ENCODE measurements at regions not wholly inside any gene's neighbourhood (a gene's known extent, or its start where the extent isn't known, plus 50 kb on each side); places are given as distances from the start of the nearest gene placed in this dataset.

DNA sequence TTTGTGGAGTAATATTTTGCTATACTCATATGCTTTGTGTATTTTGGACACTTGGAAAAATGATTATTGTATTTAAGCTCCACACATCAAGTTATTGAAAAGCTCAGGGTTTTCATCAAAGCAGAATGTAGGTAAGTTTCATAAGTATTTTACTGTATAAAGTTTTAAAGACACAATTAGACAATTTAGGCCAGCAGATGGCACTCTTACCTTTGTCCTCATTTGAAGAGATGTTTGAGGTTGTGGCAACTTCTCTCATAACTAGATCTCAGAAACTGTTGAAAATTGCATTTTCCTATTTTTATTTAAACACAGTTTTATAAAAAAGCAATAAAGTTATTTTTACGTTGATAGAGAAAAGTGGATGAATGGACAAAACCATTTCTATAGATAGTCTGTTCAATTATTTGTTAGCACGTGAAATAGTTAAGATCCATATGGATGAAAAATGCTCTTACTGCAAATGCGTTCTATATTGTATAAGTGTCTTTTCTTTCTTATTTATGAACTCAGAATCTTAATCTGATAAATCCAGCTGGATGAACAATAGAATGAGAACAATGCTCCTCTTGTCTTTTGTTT, 300.0 kb downstream of the AEBP2 start (continued):
- TF ChIP-seq, protein P1, sequence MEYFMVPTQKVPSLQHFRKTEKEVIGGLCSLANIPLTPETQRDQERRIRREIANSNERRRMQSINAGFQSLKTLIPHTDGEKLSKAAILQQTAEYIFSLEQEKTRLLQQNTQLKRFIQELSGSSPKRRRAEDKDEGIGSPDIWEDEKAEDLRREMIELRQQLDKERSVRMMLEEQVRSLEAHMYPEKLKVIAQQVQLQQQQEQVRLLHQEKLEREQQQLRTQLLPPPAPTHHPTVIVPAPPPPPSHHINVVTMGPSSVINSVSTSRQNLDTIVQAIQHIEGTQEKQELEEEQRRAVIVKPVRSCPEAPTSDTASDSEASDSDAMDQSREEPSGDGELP (CRISPR knock-in tag; IDR thresholded peaks at IDR 0.05; ENCODE audit: borderline replicate concordance): no peak
- TF ChIP-seq E2F3 (CRISPR knock-in tag; IDR thresholded peaks at IDR 0.05): no peak

DNA sequence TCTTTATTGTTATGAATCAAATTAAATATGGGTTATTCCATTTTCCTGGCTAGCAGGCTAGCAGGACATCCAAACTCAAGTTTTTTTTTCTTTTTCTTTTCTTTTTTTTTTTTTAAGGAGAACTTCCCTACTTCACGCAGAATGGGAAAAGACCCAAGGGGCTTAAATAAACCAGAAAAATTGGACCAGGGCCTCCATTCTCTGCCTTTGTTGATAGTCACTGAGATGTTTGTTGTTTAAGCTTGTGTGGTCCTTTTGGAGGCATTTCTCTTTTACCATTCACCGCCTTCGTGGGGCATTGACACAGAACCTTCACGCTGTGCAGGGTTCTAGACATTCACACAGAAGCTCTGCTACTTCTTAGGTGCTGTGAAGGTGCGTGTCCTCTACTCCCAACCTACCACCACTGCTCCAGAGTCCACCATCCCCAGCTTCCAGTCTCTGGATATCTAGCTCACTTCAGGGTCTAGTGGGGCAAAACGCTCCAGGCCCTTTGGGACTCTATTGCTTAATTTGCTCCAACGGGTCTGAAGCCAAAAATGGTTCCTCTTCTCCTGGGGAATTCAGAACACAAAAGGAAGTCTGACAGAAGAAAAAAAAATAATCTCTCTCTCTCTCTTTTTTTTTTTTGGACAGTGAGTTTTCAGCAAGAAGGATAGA, 301.3 kb downstream of the AEBP2 start:
- Histone ChIP-seq H3K9ac (ENCODE audit: insufficient read depth in 1 of 2, low read depth in 2 of 2, low read length in 2 of 2) (no peak overlapping the region), H3K36me3 (ENCODE audit: control insufficient read depth, insufficient read depth, low read length) (no peaks in the 10 kb centered on the region), H3K9me3 (replicated peaks; ENCODE audit: control insufficient read depth, insufficient read depth, low read depth, low read length) (no peaks in the 10 kb centered on the region), H3K27me3 (ENCODE audit: control insufficient read depth in 2 of 2, insufficient read depth in 2 of 2, low read length in 2 of 2) (no peaks in the 10 kb centered on the region), H3K4me1 (replicated peaks in 1 of 2; ENCODE audit: control insufficient read depth in 2 of 2, insufficient read depth in 2 of 2, low read length in 2 of 2) (no peaks in the 10 kb centered on the region), H3K4me2 (ENCODE audit: insufficient read depth, low read length) (no peak overlapping the region), H4K20me1 (replicated peaks; ENCODE audit: control insufficient read depth, insufficient read depth, low read length) (no peaks in the 10 kb centered on the region), H3K9me1 (ENCODE audit: control insufficient read depth, insufficient read depth, low read length) (no peaks in the 10 kb centered on the region), H2AFZ (ENCODE audit: low read depth, low read length) (no peak overlapping the region), H3K4me3 (no peak overlapping the region), H3K27ac (ENCODE audit: extremely low read depth, low read depth, low read length) (no peak overlapping the region), H3K79me2 (ENCODE audit: control insufficient read depth, insufficient read depth, low read length) (no peaks in the 10 kb centered on the region)
- FAIRE-seq: no peak
- intact Hi-C loops (cut with micrococcal nuclease) (no loop called here), in situ Hi-C loops (cut with MboI) (no loop called here)
- POLR2A ChIA-PET: interaction anchor here (0.6 kb wide), 1 partner anchor 847 kb away, joined by 3 read pairs; no protein-coding TSS in a partner anchor
- 0% methylated on average over 5 of the region's 7 CpGs for whole genome bisulfite sequencing (ENCODE audit: insufficient coverage, low coverage, missing lambda C conversion rate)
- BruUV-seq (replicated peaks): no TSS peak
- ATAC-seq: no peak
- CTCF ChIA-PET (ENCODE audit: low intra/inter-chr PET ratio): no interaction called here
- no peak for DNase-seq (ENCODE audit: extremely low read depth in 1 of 4, low spot score in 3 of 4)
- TF ChIP-seq, protein P2, sequence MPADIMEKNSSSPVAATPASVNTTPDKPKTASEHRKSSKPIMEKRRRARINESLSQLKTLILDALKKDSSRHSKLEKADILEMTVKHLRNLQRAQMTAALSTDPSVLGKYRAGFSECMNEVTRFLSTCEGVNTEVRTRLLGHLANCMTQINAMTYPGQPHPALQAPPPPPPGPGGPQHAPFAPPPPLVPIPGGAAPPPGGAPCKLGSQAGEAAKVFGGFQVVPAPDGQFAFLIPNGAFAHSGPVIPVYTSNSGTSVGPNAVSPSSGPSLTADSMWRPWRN (IDR thresholded peaks at IDR 0.05; ENCODE audit: low read depth): no peak
- TF ChIP-seq FIP1L1 (IDR thresholded peaks at IDR 0.05; ENCODE audit: low read depth, low read length, poor library complexity, severe bottlenecking) (no peak), XRCC5 (IDR thresholded peaks at IDR 0.05; ENCODE audit: low read depth, low read length) (no peak), POLR3A (IDR thresholded peaks at IDR 0.05; ENCODE audit: borderline replicate concordance, extremely low read depth, insufficient read depth, insufficient read length) (no peak), ZNF445 (CRISPR knock-in tag; IDR thresholded peaks at IDR 0.05; ENCODE audit: low read depth) (no peak), SRSF9 (IDR thresholded peaks at IDR 0.05; ENCODE audit: borderline replicate concordance, low read depth, low read length) (no peak), SMARCC2 (IDR thresholded peaks at IDR 0.05; ENCODE audit: low read depth) (no peak), IFI16 (CRISPR knock-in tag; IDR thresholded peaks at IDR 0.05) (no peak), TCF3 (CRISPR knock-in tag; IDR thresholded peaks at IDR 0.05) (no peak), GABPB2 (CRISPR knock-in tag; conservative IDR thresholded peaks at IDR 0.05) (no peak), ZKSCAN8 (CRISPR knock-in tag; IDR thresholded peaks at IDR 0.05) (no peak), OTX1 (CRISPR knock-in tag; IDR thresholded peaks at IDR 0.05) (no peak), KLF13 (tag; IDR thresholded peaks at IDR 0.05; ENCODE audit: borderline replicate concordance, low read depth) (no peak), CBX1 (IDR thresholded peaks at IDR 0.05; ENCODE audit: low read depth) (no peak), RFX7 (CRISPR knock-in tag; IDR thresholded peaks at IDR 0.05) (no peak), ZNF212 (CRISPR knock-in tag; IDR thresholded peaks at IDR 0.05) (no peak)
- TF ChIP-seq, protein P3, sequence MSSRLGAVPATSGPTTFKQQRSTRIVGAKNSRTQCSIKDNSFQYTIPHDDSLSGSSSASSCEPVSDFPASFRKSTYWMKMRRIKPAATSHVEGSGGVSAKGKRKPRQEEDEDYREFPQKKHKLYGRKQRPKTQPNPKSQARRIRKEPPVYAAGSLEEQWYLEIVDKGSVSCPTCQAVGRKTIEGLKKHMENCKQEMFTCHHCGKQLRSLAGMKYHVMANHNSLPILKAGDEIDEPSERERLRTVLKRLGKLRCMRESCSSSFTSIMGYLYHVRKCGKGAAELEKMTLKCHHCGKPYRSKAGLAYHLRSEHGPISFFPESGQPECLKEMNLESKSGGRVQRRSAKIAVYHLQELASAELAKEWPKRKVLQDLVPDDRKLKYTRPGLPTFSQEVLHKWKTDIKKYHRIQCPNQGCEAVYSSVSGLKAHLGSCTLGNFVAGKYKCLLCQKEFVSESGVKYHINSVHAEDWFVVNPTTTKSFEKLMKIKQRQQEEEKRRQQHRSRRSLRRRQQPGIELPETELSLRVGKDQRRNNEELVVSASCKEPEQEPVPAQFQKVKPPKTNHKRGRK (tag; IDR thresholded peaks at IDR 0.05): no peak

Measured in K562 (cell line).